ENCODE measurements at regions not wholly inside any gene's neighbourhood (a gene's known extent, or its start where the extent isn't known, plus 50 kb on each side); places are given as distances from the start of the nearest gene placed in this dataset.

GRCh38 chr10:130763071-130763470 is 548.5 kb downstream of the TCERG1L start:
- Histone ChIP-seq H3K4me3 (no peak overlapping the region), H3K4me1 (no peaks in the 10 kb centered on the region), H3K9me3 (peaks cover 0 to 41% (median 13%) of the 10 kb centered on the region in 8 donors), H3K27ac (no peak overlapping the region), H3K27me3 (replicated peaks in 1 of 7) (peaks cover 0 to 19% (median 0%) of the 10 kb centered on the region in 7 donors), H3K36me3 (no peaks in the 10 kb centered on the region)
- peak; percentile 14 for DNase-seq
- intact Hi-C loops (cut with DNase I; ENCODE audit: low total_unique reads), result no loop called here
- TF ChIP-seq POLR2AphosphoS5 (IDR thresholded peaks at IDR 0.05), result no peak
- TF ChIP-seq POLR2A (IDR thresholded peaks at IDR 0.05), result no peak
- no peak for TF ChIP-seq CTCF (IDR thresholded peaks at IDR 0.05 in 8 of 11, conservative IDR thresholded peaks at IDR 0.05 in 3 of 11)
- WGBS, 5 donors, result 85 to 90% (median 86%) methylated on average over 6 of the region's 6 CpGs

GRCh38 chr10:130763491-130763890 is 548.0 kb downstream of the TCERG1L start:
- 58 to 80% (median 67%) methylated on average over 4 of the region's 4 CpGs for WGBS, 5 donors
- Histone ChIP-seq H3K4me3 (no peak overlapping the region), H3K27ac (no peak overlapping the region), H3K4me1 (no peaks in the 10 kb centered on the region), H3K9me3 (peaks cover 0 to 45% (median 17%) of the 10 kb centered on the region in 8 donors), H3K36me3 (no peaks in the 10 kb centered on the region), H3K27me3 (replicated peaks in 1 of 7) (peaks cover 0 to 19% (median 0%) of the 10 kb centered on the region in 7 donors)
- TF ChIP-seq CTCF (IDR thresholded peaks at IDR 0.05 in 8 of 11, conservative IDR thresholded peaks at IDR 0.05 in 3 of 11) (no peak), POLR2A (IDR thresholded peaks at IDR 0.05) (no peak), POLR2AphosphoS5 (IDR thresholded peaks at IDR 0.05) (no peak)
- intact Hi-C loops (cut with DNase I; ENCODE audit: low total_unique reads), result no loop called here
- DNase-seq, result peak; percentile 36

- no peaks in the 10 kb centered on the region for H3K4me1 ChIP-seq
- DNase-seq, result peak; percentile 67
- intact Hi-C loops (cut with DNase I; ENCODE audit: low total_unique reads), result no loop called here
- WGBS, 5 donors, result 62 to 94% (median 83%) methylated on average over 5 to 7 of the region's 7 CpGs
- no peak overlapping the region for H3K27ac ChIP-seq
- TF ChIP-seq POLR2A (IDR thresholded peaks at IDR 0.05) (no peak), POLR2AphosphoS5 (IDR thresholded peaks at IDR 0.05) (no peak), CTCF (IDR thresholded peaks at IDR 0.05 in 8 of 11, conservative IDR thresholded peaks at IDR 0.05 in 3 of 11) (no peak)
- no peak overlapping the region for H3K4me3 ChIP-seq
- H3K36me3 ChIP-seq, result no peaks in the 10 kb centered on the region
- H3K9me3 ChIP-seq, result peaks cover 0 to 57% (median 28%) of the 10 kb centered on the region in 8 donors
- H3K27me3 ChIP-seq (replicated peaks in 1 of 7), result peaks cover 0 to 19% (median 0%) of the 10 kb centered on the region in 7 donors
Observed at GRCh38 chr10:130764651-130765050, 546.9 kb downstream of the TCERG1L start.

GRCh38 chr10:130766071-130766470 is 545.5 kb downstream of the TCERG1L start:
- Histone ChIP-seq H3K36me3 (no peaks in the 10 kb centered on the region), H3K9me3 (peaks cover 0 to 60% (median 28%) of the 10 kb centered on the region in 8 donors), H3K4me1 (no peaks in the 10 kb centered on the region), H3K27ac (no peak overlapping the region), H3K4me3 (no peak overlapping the region), H3K27me3 (replicated peaks in 1 of 7) (peaks cover 0 to 19% (median 0%) of the 10 kb centered on the region in 7 donors)
- peak; percentile 60 for DNase-seq
- TF ChIP-seq POLR2A (IDR thresholded peaks at IDR 0.05) (no peak), CTCF (IDR thresholded peaks at IDR 0.05 in 8 of 11, conservative IDR thresholded peaks at IDR 0.05 in 3 of 11) (no peak), POLR2AphosphoS5 (IDR thresholded peaks at IDR 0.05) (no peak)
- 62 to 85% (median 74%) methylated on average over 3 to 4 of the region's 4 CpGs for WGBS, 5 donors
- intact Hi-C loops (cut with DNase I; ENCODE audit: low total_unique reads), result no loop called here
